GM19023 (cell line): ENCODE measurements at regions not wholly inside any gene's neighbourhood (a gene's known extent, or its start where the extent isn't known, plus 50 kb on each side); places are given as distances from the start of the nearest gene placed in this dataset.

Source experiments
- ATAC-seq: cut with Tn5 transposase; IDR thresholded peaks from one replicate; pipeline ENCODE4 v1.9.1; 2021; ENCODE audit warnings: mild to moderate bottlenecking, moderate library complexity; ENCODE audit not compliant: unreplicated experiment

DNA sequence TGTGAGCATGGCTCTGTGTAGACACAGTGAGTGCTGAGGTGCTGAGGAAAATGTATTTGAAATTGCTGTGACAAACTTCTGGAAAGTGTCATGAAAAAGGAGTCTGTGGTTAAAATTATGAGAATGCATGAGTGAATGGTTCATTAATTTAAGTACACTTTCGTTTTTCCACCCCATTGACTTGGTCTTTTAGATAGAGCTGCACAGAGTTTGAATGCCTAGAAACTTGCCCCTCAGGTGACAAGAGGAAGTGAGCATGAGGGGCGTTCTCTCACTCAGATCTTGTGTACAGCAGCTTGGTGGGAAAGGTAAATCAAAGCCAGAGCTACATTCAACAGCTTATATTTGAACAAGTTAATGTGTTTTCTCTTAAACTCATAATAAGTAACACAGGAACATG is 296.8 kb downstream of the WDR72 start:
- no peak for ATAC-seq

DNA sequence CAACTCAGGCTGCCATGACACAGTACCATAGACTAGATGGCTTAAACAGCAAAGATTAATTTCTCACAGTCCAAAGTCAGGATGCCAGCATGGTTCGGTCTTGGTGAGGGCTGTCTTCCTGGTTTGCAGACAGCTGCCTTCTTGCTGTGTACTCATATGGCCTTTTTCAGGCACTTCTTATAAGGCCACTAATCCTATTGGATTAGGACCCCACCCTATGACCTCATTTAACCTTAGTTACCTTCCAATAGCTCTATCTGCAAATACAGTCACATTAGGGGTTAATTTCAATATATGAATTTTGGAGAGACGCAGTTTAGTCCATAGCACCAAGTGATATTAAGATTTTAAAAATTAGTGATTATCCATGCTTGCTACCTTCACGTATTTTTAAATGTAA is 297.8 kb downstream of the WDR72 start:
- no peak for ATAC-seq

DNA sequence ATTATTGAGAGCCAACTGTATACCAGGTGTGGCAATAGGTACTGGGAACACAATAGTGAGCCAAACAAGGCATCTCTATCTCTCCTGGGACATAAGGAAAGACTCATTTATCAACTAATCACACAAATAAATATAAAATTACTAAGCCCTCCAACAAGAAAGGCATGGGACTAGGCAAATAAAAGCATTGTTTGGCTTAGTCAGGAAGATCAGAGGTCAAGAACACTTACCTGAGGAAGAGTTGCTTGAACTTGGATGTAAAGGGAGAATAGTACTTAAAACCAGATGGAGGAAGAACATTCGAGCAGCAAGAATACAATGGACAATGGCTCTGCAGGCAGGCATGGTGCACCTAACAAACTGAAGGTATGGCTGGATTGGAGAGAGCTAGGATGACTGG is 300.7 kb downstream of the WDR72 start:
- no peak for ATAC-seq

DNA sequence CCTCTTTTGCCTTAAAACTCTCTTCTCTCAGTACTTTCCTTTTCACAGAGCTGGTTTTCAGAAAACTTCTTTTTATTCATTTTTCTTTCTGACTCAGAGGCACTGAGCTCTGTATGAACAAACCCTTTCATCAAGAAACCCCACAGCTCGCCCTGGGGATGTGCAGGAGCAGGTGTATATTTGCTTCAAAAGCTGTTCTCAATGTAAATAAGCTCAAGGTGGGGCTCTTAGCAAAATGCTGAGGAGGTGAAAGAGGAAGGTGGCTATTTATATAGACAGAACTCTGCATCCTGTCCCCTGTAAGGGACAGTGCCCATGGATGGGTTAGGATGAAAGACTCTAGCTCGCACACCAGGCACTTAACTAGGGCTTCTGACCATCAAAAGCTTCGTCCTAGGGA is 302.0 kb downstream of the WDR72 start:
- ATAC-seq: no peak

DNA sequence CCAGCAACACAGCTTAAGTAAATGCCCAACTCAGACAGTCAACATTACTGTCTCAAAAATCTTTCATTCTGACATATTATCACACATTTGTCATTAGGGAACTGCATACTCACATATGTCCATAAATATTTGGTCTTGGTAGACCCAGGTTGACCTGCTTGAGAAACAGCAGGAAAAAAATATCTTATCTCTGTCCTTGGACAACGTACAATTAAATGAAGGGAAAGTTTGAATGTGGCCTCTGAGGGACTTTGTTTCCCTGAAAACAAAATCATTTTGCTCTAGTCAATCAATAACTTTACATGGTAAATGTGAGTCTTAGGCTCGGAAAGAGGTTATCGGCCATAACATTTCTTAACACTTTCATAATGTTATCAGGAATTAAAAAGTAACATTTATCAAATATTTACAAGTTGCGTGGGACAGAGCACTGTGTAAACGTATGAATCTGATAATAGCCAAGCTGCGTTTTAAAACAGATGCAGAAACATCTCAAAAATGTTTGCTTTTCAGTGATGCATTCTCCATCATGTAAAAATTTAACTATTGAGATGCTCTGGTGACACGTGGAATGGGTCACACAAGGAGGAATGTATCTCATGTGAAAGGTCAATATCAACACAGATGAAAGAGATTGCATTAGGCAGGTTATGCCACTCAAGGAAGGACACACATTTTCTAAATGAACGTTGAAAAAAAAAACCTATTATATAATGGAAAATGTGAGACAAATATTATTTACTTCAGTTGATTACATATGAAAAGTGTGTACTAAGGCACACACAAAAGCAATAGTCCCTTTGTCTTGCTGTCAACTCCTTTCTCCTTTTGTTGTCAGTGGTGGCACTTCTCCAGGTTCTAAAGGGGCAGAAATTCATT is 304.4 kb downstream of the WDR72 start:
- no peak for ATAC-seq

DNA sequence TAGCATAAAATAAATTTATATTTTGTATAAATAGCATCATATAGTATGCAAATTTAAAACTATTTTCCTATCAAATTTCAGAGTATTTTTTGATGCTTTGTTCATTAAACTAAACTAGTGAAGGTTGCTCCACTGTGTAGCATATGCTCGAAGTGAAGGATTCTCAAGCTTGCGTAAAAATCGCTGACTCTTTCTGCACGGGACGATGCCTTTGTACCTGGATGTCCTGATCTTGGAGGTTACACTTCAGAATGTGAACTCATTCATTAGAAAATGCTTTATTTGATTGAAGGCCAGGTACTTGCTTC is 305.0 kb downstream of the WDR72 start:
- ATAC-seq: no peak

DNA sequence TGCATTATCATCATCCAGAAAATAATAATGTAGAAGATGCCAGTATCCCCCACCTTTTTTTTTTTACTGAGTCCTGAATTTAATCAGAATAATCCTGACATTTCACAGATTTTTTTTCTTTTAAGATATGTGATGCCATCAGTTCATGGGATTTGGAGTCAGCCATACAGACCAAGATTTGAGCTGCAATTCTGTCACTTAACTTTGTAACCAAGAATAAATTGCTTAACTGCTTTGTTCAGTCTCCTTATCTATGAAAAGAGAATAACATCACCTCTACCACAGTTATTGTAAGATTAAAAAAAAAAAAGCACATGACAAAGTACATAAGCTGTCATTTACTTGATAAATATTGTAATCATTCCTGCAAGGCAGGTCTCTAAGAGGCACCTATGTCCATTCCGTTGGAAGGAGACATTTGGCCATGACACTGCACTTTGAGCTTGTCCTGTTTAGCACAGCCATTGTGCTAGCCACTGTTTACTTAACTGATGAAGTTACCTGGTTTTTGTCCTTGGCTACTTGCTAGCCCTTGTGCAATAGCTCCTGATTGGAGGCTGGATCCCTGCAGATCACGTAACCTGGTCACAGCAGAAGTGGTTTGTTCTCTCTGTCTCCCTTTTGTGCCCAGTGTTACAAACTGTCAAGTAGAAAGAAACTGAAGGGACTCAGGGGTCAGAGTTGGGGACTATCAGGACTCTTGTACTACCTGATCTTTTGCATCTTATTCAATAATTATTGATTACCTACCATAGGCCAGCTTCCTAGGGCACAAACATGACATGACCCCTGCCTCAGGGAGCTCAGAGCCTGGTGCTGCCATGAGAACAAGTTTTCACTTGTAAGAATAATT is 306.0 kb downstream of the WDR72 start:
- ATAC-seq: no peak

DNA sequence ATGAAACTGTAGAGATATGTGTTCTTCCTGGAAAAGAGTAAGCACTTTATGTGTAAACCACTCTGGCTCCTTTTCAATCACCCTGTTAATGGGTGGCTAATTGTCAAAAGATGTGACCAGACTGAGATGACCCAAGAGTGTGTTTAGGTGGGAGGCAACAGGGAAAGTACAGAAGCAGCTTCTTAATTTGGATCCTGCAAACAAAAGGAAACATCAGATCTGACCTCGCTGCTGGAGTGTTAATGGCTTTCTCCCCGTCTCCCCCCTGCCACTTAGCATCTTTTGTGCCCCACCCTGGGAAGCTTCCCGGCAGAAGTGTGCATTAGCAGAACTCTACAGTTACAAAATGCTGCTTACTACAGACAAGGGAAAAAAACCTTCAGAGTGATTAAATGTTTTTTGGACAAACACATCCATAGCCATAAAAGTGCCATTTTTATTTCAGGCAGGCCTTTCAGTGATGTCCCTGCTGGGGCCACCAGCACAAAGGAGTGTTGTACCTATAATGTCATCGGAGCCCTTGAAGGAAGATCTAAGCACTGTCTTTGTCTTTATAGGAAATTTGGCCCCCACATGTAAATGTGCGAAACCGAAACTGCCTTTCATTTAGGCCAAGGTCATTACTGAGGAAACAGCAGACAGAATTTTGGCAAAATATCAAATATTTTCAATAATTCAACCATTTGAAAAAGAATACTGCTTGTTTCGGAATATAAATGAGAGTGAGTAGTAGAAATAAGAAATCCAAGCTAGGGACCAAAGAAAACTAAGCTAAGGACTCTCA is 311.0 kb downstream of the WDR72 start:
- ATAC-seq: no peak

DNA sequence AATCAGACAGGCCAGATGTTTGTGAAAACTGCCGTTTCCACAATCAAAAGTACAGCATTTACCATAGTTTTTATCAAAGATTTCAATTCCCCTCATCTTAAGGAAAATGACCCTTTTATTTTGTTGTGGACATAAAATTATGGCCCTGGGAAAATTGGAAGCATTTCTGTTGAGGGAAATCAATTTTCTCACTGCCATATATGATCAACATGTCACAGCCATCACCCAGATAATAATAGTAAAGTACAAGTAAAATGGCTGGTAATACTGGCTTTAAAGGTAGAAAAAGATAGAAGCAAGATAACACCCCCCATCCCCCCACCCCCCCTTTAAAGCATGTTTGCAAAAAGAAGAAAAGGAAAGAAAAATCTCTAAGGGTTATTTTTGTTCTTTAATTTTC is 311.7 kb downstream of the WDR72 start:
- no peak for ATAC-seq

DNA sequence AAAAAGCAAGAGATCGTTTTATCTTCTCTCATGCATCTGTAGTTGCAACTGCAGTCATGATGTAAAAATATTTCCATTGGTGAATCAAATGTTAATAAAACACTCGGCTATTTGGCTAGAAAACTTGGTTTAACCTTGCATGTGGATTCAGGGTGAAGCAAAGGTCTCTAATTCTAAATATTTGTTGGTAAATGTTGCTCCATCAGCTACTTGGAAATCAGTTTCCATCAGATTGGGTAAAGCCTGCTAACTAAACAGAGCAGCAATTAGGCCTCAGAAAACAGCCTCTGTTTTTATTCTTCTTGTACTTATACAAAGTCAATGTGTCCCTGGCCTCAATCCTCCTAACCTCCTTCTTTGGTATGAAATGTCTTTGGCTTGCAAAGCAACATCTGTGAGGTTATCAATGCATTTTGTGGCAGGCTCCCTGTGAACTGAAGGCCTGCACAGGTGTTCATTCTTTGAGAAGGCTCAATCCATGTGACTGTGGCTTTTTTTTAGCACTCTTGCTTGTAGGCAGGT is 312.3 kb downstream of the WDR72 start:
- ATAC-seq: no peak

DNA sequence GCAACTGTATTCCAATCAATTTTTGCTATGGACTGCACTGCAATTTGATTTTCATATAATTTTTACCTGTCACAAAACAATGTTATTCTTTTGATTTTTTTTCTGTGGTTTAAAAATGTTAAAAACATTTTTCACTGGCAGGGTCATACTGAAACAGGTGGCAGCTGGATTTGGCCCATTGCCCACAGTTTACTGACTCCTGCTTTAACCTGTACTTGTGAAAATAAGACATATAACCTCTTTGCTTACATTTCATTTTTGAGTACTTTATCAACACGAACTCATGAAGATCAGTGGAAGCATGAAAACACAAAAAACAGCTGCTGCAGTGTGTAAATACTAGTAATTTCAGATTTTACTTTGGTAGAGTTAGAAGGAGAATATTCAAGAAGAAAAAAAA is 313.1 kb downstream of the WDR72 start:
- ATAC-seq: no peak

DNA sequence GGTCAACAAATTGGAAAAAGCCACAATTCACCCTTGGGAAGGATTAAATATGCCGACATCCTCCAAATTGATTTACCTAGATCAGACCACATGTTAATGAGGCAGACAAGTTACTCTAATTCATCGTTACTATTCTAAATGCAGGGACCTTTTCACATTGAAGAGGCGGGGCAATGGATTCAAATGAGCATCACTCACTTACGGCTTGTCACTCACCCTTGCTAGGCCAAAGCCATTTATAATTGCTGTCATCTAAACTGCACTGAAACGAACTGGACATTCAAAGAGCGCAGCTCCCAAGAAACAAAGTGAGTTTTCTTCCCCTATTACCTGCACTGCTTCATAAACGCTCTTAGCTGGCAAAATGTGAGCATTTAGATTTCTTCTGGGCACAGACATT is 313.9 kb downstream of the WDR72 start:
- ATAC-seq: no peak

DNA sequence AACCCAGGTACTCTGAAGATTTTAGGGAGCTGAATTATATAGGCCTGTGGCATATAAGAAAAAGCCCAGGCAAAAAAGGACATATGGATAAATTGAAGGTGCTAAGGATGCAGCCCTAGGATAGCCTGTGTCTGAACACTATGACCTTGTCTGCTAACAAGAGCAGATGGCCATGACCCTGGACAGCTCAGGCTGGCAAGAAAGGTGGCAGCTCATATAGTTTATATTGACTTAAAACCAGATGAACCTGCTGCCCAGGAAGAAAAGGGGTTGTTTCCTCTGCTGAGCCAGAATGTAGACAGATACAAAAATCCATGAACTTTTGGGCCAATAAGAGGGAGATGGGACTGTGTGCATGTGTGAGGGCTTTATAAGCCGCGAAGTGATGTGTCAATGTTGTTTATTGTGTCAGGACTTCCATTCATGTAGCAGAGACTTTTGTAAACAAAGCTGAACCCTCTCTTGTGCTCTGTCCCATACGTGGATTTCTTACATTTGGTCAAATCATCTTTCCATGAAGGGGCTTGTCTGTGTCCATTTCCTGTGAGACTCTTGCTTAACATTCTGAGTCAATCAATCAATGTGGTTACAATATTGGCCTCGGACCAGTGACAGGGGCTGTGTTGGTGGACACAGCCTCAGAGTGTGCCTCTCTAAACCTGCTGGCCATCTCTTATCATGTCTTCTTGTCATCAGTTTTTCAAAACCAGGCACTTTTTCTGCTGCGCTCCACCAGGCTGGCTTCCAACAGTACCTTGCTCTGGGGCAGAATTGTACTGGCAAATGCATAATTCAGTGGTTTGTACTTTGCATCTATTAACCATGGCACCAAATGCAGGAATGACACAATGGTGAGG is 321.2 kb downstream of the WDR72 start:
- no peak for ATAC-seq

DNA sequence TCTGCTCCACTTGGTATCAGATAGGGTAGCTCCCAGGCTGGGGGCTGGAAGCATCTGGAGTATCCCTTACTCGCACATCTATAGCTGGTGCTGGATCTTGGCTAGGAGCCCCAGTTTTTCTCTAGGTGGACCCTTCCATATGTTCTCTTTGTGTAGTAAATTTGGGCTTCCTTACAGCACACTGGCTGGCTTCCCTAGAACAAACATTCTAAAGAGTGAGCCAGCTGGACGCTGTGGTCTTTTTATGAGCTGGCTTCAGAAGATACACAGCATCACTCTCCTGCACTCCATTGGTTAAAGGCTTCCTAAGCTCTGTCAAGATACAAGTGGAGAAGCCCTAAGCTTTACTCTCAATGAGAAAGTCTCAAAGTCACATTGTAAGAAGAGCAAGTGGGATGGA is 322.1 kb downstream of the WDR72 start:
- no peak for ATAC-seq

DNA sequence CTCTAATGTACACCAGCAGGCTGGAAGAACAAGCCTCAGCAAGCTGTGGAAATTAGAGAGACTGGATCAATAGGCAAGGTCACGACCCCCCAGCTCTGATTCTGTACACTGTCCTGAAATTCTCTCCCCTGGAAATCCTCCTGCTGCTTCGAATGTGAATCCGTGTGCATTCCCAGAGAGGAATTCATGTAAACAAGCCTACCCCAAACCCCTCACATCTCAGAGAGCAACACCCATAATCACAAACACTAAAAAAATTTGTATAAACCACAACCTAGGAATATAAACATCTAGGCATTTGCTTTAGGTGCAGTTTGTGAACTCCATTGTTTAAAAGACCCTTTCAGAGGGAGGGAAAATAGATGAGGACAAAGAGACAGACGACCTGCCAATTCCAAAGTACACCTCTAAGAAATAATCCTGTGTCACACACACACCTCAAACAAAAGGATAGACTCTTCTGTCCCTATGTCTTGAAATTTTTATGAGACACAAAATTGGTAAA is 325.2 kb downstream of the WDR72 start:
- no peak for ATAC-seq

DNA sequence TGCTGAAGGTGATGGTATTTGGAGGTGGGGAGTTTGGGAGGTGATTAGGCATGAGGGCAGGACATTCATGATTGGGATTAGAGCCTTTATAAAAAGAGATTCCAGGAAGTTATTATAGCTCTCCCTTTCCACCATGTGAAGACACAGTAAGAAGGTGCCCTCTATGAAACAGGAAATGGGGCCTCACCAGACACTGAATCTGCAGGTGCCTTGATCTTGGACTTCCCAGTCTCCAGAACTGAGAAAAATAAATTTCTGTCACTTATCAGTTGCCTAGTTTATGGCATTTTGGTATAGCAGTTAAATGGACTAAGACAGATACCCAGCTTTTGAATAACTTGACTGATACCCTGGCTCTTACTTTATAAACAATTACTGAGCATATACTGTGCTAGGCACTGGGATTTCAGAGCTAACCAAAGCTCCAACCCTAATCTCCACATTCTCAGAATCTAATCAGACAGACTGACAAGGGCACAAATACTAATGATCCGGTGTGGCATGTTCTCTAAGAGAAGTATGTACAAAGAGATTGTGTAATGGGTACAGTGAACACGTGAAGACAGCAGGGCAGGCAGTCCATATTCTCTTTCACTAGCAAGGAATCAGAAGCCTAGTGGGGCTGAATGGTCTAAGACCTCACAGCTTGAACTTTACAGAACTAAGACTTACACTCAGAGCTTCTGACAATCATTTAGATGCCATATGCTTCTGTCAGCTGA is 343.1 kb downstream of the WDR72 start:
- ATAC-seq: no peak

DNA sequence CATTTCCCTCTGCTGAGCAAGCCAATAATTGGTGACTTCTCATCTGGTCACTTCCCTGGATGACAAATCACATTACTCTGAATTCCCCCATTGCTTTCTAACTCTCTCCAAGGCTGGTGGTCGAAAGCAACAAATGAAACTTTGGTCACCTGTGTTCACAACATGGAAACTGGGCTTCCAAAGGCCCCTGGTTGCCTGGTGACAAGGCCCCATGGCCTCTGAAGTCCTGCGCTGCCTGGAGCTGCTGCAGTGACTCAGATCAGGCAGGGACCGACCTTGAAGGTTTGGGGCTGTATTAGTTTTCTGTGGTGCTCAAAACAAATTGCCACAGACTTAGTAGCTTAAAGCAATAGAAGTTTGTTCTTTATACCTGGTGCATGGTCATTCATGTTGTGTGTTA is 345.3 kb downstream of the WDR72 start:
- ATAC-seq: no peak

DNA sequence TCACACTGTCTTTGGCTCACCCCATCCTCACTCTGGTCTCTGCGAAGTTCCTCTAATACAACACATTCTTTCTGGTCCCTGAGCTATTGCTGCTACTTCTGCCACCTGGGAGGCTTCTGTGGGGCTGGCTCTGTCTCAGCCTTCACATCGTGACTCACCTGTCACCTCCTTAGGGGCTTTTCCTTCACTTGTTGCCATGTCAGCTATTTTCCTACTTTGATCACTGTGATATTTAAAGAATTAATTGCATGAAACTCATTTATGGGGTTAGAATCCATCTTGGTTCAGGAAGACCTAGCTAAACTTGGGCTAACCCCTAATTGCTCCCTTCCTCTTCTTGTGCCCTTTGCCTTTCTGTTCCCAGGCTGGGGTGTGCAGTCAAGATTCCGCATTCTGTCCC is 346.9 kb downstream of the WDR72 start:
- ATAC-seq: no peak

DNA sequence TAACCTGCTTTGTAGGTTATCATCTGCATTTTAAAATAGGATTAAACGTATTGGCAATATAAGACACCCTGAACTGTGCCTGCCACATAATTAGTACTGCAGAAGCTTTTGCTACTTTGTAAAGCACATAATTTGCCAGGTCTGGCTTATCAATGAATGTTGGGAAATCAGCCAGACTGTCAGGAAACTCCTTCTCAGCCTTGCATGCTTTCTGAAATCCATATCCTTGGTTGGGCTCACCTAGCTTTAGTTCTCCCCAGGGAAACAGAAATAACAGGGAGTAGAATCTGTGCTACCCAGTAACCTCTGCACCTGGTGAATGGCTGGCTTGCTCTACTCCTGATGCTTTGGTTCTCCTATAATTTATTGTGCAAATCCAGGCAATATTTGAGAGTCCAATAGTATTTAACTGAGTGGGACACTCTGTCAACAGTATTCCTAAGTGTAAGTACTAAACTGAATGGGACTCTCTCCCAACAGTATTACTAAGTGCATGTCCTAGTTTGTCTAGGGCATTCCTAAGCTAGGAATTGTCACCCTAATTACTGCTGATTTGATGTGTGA is 354.5 kb downstream of the WDR72 start:
- no peak for ATAC-seq
